Activated naive CD8-positive, alpha-beta T cell treated with anti-CD3 and anti-CD28 coated beads, Interleukin-2, amount 50 U/mL, for 24 hours (primary cell): ENCODE measurements at regions not wholly inside any gene's neighbourhood (a gene's known extent, or its start where the extent isn't known, plus 50 kb on each side); places are given as distances from the start of the nearest gene placed in this dataset.

ENCODE experiments used
- ATAC-seq: fragments of 150-1000 bp; cut with Tn5 transposase; one replicate; pipeline ENCODE4 v1.10.0; 2021
- DNase-seq: peaks from one replicate; pipeline ENCODE4 v3.0.0; 2021
- H3K27ac Mint-ChIP-seq: one replicate; pipeline ENCODE4 v1.8.0; 2021; ENCODE audit warnings: mild to moderate bottlenecking, mixed read lengths
- H3K27me3 Mint-ChIP-seq: one replicate; pipeline ENCODE4 v1.8.0; 2021; ENCODE audit warnings: mixed read lengths
- H3K36me3 Mint-ChIP-seq: one replicate; pipeline ENCODE4 v1.8.0; 2021; ENCODE audit warnings: low read depth, mixed read lengths
- H3K4me1 Mint-ChIP-seq: one replicate; pipeline ENCODE4 v1.8.0; 2021; ENCODE audit warnings: mixed read lengths
- H3K4me3 Mint-ChIP-seq: one replicate; pipeline ENCODE4 v1.8.0; 2021; ENCODE audit warnings: mild to moderate bottlenecking, moderate library complexity, mixed read lengths
- H3K9me3 Mint-ChIP-seq: one replicate; pipeline ENCODE4 v1.8.0; 2021; ENCODE audit warnings: mixed read lengths

DNA sequence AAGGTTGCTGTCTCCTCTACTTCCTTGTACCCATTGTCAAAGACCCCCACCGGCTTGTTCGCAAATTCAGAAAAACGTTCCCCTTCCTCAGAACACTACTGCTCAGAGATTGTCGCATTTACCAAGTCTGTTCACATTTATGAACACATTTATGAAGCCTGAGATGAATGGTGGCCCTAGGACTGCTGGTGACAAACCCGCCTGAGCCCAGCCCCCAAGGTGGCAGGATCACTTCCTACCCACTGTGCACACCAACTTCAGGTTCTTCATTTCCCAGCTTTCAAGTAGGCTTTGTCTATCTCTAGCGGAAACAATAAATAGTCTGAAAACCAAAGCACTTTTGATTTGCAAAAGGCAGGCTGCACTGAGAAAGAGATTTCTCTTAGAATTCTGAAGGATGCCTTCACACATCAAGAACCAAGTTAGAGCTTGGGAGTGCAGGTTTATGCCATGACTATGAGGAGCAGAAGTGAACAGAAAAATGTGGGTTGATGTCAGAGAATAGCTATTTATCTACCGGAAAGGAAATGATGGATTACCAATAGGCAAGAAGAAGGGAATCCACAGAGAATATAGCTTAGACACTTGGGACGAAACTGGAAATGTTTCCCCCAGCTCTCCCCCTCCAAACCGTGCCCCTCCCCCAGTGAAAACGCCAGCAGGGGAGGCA, 200.5 kb downstream of the TOMM20 start:
- no peak for ATAC-seq

DNA sequence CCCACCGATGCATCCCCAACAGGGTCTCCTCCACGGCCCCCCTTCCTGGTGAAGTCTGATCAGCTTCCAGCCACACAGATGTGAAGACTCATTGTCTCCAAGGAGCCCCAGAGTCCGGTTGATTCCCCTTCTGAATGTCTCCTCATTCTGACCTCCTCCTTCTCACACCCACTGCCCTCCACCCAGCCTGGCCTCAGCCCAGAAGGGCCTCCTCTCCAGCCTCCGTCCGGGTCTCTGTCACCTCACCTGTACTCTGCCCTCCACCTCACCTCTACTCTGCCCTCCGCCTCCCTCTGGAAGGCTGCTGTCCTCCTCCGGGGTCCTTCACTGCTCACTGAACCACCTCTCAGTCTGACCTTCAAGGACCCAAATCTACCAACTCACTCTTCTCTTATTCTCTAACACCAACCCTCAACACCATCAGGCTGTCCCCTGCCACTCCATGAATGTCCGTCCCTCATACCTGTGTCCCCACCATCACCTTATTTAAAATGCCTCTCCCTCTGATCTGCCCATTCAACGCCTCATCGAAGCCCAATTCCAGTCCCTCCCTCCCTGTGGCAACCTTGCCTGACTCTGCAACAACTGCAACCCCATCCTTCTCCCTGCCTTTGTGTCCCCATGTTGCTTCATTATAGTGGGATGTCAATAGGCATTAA, 201.2 kb downstream of the TOMM20 start:
- Mint-ChIP-seq H3K27me3 (no peaks in the 10 kb centered on the region), H3K4me1 (peaks cover 62% of the 10 kb centered on the region), H3K9me3 (no peaks in the 10 kb centered on the region), H3K4me3 (peak overlapping the region; percentile 62), H3K27ac (peak overlapping the region; percentile 91), H3K36me3 (no peaks in the 10 kb centered on the region)
- DNase-seq (no peak), ATAC-seq (no peak)

More for the DNA sequence above, 200.5 kb downstream of the TOMM20 start:
- peak overlapping the region; percentile 91 for H3K27ac Mint-ChIP-seq
- H3K36me3 Mint-ChIP-seq, result no peaks in the 10 kb centered on the region
- peak overlapping the region; percentile 62 for H3K4me3 Mint-ChIP-seq
- H3K9me3 Mint-ChIP-seq, result no peaks in the 10 kb centered on the region
- H3K4me1 Mint-ChIP-seq, result peaks cover 68% of the 10 kb centered on the region
- H3K27me3 Mint-ChIP-seq, result no peaks in the 10 kb centered on the region
- no peak for DNase-seq

DNA sequence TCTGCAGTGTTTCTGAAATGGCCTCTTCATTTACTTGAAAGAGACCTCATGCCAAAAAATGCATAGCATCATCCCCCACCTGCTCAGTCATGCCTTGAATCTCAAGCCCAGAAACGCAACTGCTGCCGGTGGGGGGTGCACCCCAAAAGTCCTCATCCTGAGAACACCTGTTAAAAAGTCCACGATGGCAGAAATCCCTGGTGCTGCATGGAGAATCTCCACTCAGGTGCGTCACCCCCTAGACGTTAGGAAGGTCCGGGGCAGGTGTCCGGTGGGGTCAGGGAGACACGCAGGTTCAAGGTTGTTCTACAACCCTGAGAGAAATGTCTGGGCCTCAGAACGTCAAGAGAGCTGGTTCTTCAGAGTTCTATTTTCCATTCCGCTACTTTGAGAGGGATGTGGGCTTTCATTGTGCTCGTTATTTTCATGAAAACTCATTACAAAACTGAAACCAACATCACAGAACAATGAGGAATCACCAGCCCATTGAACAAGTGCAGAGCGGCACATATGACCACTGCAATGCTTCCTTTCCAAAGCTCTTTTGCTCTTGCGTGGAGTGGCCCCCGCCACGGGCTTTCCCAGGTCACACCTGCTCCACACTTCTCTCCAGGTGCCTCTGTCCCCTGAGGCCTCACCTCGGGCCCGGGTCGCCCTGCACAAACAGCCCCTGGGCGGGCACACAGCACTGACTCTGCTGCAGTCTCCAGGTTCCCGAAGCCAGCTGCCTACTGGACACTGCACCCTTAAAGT, 201.9 kb downstream of the TOMM20 start:
- peak; percentile 85 for ATAC-seq
- H3K9me3 Mint-ChIP-seq, result no peaks in the 10 kb centered on the region
- peak overlapping the region; percentile 62 for H3K4me3 Mint-ChIP-seq
- no peaks in the 10 kb centered on the region for H3K36me3 Mint-ChIP-seq
- peaks cover 57% of the 10 kb centered on the region for H3K4me1 Mint-ChIP-seq
- peak; percentile 61 for DNase-seq
- H3K27ac Mint-ChIP-seq, result peak overlapping the region; percentile 91
- H3K27me3 Mint-ChIP-seq, result no peaks in the 10 kb centered on the region

DNA sequence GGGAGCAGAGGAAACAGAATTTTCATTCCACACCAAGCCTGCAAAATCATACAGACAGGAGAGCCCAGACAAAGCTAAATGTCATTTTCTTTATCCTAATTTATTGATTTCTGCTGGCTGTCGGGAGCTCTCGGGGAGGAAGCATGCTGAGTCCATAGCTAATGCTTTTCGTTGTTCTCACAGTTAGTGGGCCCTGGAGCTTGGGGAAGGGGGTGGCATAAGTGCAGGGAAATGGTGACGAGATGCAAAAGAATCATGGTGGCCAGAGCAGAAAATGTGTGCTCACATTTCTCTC, 202.4 kb downstream of the TOMM20 start:
- Mint-ChIP-seq H3K4me3 (peak overlapping the region; percentile 62), H3K4me1 (peaks cover 57% of the 10 kb centered on the region), H3K27me3 (no peaks in the 10 kb centered on the region), H3K36me3 (no peaks in the 10 kb centered on the region), H3K9me3 (no peaks in the 10 kb centered on the region), H3K27ac (peak overlapping the region; percentile 91)
- no peak for DNase-seq
- ATAC-seq, result no peak

DNA sequence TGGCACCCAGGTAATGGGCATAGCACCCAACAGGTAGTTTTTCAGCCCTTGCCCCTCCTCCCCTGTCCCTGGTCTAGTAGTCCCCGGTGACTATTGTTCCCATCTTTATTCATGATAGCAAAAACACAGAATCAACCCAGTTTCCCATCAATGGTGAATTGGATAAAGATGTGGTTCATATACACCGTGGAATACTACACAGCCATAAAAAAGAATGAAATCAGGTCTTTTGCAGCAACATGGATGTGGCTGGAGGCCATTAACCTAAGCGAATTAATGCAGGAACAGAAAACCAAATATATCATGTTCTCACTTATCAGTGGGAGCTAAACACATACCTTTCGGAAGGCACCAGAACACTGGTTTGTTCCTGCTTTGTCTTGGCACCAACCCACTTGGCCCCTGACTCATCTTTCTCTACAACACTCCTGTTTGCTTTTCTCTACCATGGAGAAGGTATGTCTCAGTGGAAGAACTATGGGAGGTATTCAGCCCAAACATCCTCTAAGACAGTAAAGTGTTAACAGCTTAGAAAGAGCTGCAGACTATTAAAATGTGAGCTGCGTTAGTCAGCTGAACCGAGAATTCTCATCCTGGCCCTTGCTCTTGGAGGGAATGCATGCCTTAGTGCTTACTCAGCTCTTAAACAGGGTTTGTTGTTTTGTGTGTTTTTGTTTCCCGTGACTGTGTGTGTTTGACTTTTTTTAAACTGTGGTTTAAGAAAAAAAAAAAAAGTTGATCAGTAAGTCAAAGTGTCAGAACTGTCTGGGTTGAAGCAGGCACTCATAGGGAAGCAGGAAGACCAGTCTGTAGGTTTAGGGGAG, 203.0 kb downstream of the TOMM20 start:
- peaks cover 57% of the 10 kb centered on the region for H3K4me1 Mint-ChIP-seq
- no peaks in the 10 kb centered on the region for H3K9me3 Mint-ChIP-seq
- H3K27me3 Mint-ChIP-seq, result no peaks in the 10 kb centered on the region
- peak overlapping the region; percentile 91 for H3K27ac Mint-ChIP-seq
- no peak for DNase-seq
- ATAC-seq, result no peak
- H3K36me3 Mint-ChIP-seq, result no peaks in the 10 kb centered on the region
- peak overlapping the region; percentile 62 for H3K4me3 Mint-ChIP-seq

DNA sequence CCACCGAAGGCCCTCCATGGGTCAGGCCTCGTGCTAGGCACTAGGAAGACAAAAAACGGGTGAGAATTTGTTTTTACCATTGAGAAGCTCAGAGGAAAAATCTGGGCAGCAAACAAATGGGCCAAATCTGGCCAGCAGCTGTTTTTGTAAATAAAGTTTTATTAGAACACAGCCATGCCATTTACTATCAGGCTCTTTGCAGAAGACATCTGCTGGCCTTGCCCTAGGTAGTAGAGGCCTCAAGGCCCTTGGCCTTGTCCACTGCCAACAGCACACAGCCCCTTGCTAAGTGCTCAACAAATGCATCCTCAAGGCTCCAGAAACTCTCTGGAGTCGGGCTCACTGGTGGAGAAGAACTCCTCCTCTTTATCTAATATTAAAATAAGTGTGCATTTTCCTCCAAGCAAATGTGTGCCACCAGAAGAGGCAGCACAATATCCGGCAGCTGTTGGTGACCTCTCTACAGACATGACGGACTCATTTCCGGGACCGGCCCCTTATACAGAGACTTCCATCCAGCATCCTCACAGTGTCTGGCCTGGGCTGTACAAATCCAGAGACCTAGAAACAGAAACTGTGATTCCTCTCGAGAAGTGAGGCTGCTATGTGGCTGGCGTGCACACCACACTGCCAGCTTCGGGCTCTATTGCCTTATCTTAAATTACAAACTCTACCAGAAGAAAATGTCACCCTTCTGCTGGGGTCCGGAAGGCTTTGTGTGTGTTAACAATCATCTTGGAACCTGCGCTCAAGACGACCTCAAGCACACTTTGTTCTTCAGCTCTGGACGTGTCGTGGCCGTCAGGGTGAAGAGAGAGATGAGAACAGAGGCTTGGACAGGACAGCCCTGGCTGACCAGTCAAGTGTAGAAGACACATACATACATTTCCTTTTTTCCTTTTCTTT, 203.9 kb downstream of the TOMM20 start:
- Mint-ChIP-seq H3K27me3 (no peaks in the 10 kb centered on the region), H3K36me3 (no peaks in the 10 kb centered on the region), H3K4me1 (peaks cover 57% of the 10 kb centered on the region), H3K4me3 (no peak overlapping the region), H3K9me3 (no peaks in the 10 kb centered on the region), H3K27ac (no peak overlapping the region)
- no peak for ATAC-seq
- no peak for DNase-seq

DNA sequence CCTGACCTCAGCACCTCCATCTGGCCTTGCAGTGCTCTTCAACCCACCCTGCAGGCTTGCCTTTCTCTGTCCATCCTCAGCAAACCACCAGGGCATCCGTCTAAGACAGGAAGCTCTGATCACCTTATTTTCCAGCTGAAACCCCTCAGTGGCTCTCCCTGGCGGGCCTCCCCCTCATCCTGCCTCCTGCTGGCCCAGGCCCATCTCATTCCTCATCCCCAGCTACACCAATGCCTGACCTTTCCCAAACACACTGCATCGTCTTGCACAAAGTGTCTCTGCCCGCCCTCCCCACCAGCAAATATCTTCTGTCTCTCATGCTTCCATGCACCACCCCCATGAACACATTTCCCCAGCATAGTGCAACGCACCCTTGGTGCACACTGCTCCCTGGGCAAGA, 205.0 kb downstream of the TOMM20 start:
- Mint-ChIP-seq H3K9me3 (no peaks in the 10 kb centered on the region), H3K36me3 (no peaks in the 10 kb centered on the region), H3K4me3 (no peak overlapping the region), H3K27ac (no peak overlapping the region), H3K4me1 (peaks cover 48% of the 10 kb centered on the region), H3K27me3 (no peaks in the 10 kb centered on the region)
- DNase-seq (no peak), ATAC-seq (no peak)

DNA sequence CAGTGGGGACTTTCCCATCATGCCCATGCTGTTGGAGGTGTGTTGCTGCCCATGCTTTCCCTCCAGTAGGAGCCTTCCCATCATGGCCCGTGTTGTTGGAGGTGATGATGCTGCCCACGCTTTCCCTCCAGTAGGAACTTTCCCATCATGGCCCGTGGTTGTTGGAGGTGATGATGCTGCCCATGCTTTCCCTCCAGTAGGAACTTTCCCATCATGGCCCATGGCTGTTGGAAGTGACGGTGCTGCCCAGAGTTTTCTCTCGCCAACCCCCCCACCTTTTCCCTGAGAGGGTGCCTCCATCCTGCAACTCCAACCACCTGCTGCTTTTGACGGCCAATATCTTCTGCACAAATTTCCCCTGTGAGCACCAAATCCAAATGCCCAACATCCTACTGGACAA, 205.7 kb downstream of the TOMM20 start:
- Mint-ChIP-seq H3K4me1 (peaks cover 41% of the 10 kb centered on the region), H3K4me3 (no peak overlapping the region), H3K9me3 (no peaks in the 10 kb centered on the region), H3K36me3 (no peaks in the 10 kb centered on the region), H3K27ac (no peak overlapping the region), H3K27me3 (no peaks in the 10 kb centered on the region)
- ATAC-seq (no peak), DNase-seq (no peak)

DNA sequence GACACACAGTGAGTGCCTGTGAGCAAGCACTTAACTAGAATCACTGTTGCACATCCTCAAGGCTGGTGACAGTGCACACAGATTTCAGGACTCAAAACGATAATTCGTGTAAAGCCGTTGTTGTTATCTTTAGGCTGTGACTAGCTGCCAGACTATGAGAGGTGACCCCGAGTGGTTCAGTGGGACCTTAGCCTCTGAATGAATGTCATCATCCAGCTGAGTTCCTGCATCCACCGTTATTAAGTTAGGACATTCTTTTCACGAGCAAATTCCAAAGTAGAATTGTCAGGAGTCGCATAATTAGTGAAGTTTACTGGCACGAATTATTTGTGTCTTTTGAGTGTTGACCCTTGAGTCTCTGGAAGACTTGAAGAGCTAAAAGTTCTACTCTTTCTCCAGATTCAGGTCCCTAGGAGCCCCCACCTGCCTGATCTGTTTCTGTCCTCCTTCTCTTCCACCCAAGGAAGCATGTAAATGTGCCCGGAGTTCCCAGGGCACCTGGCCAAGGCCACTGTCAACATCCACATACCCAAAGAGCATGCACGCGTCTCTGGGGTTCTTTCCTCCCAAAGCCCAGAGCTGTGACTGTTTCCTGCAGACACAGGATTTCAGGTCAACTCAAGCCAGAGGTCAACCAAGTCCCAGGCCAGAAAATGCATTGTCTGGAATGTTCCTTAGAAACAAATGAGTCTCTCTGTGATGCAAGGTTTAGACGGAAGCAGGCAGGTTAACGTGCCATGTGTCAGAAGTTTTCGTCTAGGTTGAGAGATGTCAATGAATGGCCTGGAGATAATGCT, 207.2 kb downstream of the TOMM20 start:
- Mint-ChIP-seq H3K27ac (no peak overlapping the region), H3K9me3 (no peaks in the 10 kb centered on the region), H3K4me1 (peaks cover 27% of the 10 kb centered on the region), H3K27me3 (no peaks in the 10 kb centered on the region), H3K36me3 (no peaks in the 10 kb centered on the region), H3K4me3 (no peak overlapping the region)
- DNase-seq (no peak), ATAC-seq (no peak)

DNA sequence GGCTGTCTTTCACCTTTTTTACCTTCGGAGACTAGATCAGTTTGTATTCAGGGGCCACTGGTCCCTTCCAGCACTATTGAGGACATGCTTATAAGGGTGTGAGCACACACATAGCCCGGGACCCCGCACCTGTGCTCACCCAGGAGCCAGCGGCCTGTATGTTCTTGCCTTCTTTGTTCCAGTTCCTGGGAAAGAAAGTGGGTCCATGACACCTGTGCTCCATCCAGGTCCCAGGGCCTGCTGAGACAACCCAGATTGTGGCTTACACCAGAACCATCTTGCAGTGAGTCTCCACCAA, 207.8 kb downstream of the TOMM20 start:
- Mint-ChIP-seq H3K27ac (no peak overlapping the region), H3K27me3 (no peaks in the 10 kb centered on the region), H3K4me1 (peaks cover 23% of the 10 kb centered on the region), H3K4me3 (no peak overlapping the region), H3K9me3 (no peaks in the 10 kb centered on the region), H3K36me3 (no peaks in the 10 kb centered on the region)
- DNase-seq (no peak), ATAC-seq (no peak)

DNA sequence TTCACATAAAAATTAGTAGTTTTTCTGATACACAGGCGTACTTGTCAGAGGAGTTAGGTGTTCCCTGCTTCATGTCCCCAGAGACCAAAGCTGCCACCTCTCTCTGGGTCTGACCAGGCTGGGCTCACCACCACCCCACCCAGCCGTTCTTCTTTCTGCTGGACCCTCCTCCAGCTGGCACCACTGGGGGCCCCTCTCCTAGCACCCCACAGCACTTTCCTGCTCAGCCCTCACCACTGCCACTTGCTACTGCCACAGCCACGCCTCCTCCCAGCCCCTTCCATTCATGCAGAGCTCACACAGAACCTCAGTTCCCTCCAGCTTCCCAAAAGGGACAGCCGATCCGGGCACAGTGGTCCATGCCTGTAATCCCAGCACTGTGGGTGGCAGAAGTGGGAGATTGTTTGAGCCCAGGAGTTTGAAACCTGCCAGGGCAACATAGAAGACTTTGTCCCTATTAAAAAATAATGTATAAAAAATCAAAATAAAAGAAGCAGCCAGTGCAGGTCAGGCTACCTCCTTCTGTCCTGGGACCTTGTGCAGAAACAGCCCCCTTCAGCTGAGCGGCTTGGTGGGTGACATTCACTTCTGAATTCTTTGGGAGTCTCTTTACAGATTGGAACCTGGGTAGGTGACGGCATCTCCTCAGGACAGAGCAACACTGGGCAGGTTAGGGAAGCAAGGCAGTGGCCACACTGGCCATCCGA, 208.3 kb downstream of the TOMM20 start:
- Mint-ChIP-seq H3K4me3 (no peak overlapping the region), H3K27ac (no peak overlapping the region), H3K27me3 (no peaks in the 10 kb centered on the region), H3K9me3 (no peaks in the 10 kb centered on the region), H3K4me1 (peaks cover 18% of the 10 kb centered on the region), H3K36me3 (no peaks in the 10 kb centered on the region)
- DNase-seq, result no peak
- ATAC-seq, result no peak

DNA sequence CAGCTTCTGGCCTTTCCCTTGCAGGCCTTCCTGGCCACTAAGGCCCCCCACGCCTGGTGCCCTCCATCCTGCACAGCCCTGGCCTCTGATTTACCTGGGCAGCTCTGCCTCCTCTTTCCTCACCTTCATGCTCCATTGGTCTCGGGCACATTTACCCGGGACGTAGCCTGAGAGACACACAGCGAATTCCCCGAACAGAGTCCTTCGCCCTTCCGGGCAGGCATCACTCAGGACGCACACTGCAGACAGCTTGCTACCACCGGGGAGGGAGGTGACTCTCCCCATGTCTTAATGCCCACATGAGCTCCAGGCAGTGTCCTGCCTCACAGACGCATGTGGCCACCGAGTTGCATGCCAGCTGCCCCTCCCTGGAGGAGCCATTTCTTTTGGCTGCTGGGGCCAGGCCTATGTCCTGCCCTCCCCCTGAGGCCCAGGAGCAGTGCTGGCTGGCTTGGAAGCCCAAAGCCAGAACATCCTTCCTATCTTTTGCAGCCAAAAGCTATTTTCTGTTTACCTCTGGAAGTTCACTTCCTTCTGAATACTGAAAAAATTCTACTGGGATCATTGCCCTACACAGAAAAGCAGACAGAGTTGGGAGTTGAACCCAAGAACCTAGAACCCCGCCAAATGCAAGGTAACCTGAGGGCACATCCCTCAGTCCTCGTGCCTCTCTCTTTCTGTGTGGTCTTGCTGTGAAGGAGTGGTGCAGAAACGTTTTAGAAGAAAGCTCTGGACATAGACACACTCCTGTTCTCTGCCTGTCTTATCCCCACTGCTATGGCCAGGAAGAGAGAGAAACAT, 209.5 kb downstream of the TOMM20 start:
- Mint-ChIP-seq H3K27me3 (no peaks in the 10 kb centered on the region), H3K4me1 (peaks cover 14% of the 10 kb centered on the region), H3K9me3 (no peaks in the 10 kb centered on the region), H3K4me3 (no peak overlapping the region), H3K36me3 (no peaks in the 10 kb centered on the region), H3K27ac (no peak overlapping the region)
- ATAC-seq (no peak), DNase-seq (no peak)
